HG03060 (cell line): ENCODE measurements at regions not wholly inside any gene's neighbourhood (a gene's known extent, or its start where the extent isn't known, plus 50 kb on each side); places are given as distances from the start of the nearest gene placed in this dataset.
"Not testable (repeated sequence)": the region's sequence is repeated elsewhere in the genome, so short reads cannot be mapped to it uniquely, and the experiment has no call there.

Experiments
- ATAC-seq: cut with Tn5 transposase; IDR thresholded peaks from one replicate; pipeline ENCODE4 v1.9.1; 2021; ENCODE audit warnings: low read depth, moderate number of reproducible peaks; ENCODE audit not compliant: unreplicated experiment

DNA sequence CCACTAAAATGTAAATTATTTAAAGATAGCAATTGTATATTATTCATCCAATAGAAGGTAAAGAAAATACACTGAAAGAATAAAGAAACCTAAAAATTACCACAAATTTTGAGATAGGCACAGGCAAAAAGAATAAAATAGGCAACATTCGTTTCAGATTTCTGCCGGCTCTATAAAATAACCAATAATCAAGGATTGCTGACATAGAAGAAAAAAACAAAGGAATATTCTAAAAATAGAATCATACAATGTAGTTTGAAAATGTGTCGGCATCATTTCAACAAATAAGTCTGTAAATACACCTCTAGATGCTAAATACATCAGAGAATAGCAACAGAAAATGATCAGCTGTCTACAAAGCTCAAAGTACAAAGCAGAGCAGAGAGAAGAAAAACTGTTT lies 973.3 kb downstream of the EPHA7 start:
- no peak for ATAC-seq

DNA sequence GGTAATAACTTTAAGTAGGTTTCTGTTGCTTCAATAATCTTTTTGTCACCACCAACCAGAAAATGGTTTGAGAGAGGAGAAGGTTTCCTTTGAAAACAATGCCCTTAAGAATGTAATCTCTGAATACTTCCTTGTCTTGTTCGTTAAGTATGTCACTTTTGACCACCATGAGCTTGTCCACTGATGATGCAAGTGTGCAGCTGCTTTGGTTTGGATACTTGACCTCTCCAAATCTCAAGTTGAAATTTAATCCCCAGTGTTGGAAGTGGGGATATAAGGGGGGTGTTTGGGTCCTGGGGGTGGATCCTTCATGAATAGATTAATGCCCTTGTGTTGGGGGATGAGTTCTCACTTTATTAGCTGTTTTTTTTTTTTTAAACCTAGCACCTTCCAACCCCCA lies 985.4 kb downstream of the EPHA7 start:
- no peak for ATAC-seq

DNA sequence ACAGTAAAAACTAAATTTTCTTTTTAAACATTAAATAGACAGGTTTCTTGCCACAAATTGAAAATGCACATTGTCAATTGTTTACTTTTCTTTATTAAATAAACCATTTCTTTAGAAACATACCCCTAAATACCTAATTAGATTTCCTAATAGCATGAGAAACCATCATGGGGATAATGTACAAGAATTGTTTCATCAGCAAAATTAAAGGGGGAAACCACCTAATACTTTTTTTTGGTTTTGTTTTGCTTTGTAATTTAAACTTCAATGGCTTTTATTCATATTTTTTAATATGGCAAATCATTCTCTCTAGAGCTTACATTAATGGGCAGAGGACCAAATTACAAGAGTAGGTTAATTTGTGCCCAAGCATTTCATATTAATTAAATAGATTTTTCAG lies 987.9 kb downstream of the EPHA7 start:
- ATAC-seq = no peak

DNA sequence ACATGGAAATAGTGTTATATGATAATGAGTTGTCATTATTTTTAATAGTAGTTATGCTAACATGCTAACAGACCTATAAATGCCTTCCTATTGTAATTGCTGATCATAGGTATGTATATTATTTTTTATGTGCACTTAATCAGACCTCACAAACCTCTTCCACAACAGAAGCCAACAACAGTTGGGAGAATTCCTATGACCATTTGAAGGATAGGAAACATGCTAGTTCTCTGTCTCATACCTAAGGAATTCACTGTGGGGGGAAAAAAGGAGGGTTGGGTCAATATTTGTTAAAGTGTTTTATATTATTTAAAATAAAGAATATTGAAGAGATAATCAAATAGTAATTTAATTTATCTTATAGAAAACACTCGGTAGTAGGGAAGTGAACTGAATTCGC lies 990.9 kb downstream of the EPHA7 start:
- ATAC-seq = no peak

DNA sequence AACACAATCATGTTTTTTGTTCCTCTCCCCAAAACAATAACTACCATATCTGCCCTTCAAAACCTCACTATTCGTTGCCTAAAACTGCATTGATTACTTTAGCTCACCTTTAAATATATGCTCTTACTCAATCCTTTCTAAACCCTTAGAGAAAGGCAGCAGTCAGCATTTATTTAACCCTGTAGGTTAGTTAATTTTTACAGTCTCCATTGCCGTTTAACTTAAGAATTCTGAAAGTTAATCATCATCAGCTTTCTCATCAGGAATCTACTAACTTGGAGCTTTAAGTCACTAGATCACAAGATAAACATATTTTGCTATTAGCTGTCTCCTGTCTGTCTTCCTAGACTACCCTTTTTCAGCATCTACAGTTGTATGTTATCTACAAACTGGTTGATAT lies 991.9 kb downstream of the EPHA7 start:
- ATAC-seq = no peak

DNA sequence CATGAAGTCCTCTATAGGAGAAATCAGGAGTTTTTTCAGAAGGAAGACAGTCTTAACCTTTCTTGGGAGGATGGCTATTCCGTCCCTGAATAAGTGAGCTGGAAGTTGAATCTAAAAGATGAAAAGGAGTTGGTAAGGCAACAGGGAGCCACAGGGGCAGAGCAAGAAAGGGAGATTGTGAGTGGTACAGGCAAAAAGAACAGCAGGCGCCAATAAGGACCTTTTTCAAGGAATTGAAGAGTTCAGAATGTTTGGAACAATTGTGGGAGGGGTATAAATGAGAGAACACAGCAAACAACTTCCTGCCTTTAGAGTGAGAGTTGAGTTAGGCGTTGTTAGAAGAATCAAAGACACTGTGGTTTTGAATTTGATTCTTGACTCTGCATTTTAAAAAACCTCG lies 1003.7 kb downstream of the EPHA7 start:
- ATAC-seq = no peak

DNA sequence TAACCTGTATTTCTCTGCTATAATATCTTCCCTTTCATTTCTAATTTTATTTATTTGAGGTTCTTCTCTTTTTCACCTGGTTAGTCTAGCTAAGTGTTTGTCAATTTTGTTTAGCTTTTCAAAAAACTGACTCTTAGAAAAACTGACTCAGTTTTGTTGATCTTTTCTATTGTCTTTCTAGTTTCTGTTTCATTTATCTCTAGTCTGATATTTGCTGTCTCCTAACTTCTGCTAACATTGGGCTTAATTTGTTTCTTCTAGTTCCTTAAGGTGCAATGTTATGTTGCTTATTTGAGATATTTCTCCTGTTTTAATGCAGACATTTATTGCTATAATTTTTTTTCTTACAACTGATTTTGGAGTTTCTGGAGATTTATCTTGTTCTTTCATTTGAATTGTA lies 1011.0 kb downstream of the EPHA7 start:
- ATAC-seq = no peak

DNA sequence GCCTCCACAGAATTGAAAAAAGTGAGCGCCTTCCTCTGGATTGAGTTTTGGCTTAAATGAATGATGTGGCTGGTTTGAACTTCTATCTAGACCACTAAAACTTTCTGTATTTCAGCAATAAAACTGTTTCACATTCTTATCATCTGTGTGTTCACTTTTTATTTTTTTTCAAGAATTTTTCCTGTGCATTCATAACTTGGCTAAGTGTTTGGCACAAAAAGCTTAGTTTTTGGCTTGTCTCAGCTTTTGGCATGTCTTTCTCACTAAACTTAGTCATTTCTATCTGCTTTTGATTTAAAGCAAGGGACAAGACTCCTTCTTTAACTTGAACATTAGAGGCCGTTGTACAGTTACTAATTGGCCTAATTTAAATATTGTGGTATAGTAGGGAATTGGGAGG lies 1015.1 kb downstream of the EPHA7 start:
- ATAC-seq = no peak

DNA sequence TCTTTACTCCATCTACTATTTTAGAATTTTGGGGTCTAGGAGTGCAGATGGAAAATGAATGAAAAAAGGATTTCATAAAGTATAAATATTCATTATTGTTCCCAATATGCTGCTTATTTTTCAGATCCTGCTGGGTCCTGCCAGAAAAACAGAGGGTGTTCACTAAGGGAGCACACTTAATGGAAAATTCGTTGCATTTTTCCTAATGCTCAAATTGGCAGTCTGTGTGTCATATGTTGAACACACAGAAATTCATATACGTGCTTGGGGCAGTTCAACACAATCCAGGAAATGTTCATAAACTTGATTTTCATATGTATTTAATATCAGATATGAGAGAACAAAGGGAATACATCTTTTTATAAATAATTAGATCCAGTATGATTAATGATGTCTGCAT lies 1019.4 kb downstream of the EPHA7 start:
- no peak for ATAC-seq

DNA sequence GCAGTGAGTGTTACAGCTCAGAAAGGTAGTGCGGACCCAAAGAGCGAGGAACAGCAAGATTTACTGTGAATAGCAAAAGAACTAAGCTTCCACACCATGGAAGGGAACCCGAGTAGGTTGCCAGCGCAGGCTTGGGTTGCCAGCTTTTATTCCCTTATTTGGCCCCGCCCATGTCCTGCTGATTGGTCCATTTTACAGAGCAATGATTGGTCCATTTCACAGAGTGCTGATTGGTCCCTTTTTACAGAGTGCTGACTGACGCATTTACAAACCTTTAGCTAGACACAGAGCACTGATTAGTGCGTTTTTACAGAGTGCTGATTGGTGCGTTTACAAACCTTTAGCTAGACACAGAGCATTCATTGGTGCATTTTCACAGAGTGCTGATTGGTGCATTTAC lies 1030.7 kb downstream of the EPHA7 start:
- not testable (repeated sequence) for ATAC-seq

DNA sequence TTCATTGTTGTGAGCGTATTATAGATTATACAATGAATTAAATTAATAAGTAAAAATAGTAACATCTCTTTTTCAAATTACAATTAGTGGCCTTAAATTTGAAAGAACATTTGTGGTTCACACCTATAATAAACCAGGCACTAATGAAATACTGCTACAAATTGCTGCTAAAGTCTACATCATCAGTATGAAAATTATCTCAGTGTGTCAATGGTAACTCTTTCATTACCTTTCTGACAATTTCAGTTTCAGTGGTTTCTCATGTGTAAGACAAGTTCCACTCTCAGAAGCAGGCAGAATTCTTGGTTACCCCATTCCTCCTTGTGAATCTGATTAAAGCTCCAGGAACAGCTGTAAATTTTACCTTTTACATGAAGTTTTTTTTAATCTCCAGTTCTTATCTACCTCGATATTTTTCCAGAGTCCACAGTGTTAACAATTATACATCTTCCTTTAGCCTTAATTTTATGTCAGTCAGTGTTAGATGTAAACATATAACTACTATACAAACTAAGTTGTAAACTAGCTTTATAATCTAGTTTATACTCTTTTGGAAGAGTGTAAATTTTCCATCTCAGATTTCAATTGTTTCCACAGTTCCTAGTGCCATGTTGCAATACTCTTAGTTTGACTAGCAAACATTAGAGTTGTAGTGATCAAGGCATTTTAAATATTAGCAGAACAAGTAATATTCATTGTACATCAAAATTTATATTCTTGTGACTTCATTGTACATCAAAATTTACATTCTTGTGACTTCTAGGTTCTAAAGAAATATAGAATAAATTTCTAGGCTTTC lies 1038.4 kb downstream of the EPHA7 start:
- no peak for ATAC-seq

DNA sequence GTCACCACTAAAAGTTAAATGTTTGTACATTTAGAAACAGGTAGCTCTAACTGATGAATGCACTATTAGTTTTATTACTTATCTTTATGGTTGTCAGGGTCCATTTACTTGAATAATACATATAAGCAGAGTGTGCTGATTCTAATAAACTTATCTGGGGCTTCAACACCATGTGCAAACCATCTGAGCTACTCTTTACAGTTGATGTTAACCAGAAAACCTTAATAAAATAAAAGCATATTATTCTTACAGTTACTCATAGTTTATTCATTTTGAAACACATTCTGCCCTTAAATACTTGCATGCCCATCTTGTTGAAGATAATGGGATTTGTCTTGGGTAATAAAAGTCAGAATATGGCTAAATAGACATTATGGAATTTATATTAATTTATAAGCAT lies 1042.2 kb downstream of the EPHA7 start:
- ATAC-seq = no peak

DNA sequence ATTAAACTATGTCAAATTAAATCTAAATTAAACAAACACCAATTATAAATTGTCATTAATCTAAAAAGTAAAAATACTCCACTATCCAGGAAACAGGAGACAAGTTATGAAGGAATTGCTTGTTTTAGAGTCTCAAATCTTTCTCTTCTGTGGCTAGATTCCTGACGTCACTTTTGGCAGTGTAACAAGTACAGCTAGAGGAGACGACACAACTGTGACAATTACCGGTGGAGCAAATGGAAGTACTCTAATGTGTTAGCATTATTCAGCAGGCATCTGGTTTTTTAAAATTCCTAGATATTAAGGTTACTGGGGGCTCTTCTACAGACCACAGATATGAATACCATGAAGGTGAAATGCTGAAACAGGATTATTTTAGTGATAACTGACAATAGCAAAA lies 1042.7 kb downstream of the EPHA7 start:
- no peak for ATAC-seq

DNA sequence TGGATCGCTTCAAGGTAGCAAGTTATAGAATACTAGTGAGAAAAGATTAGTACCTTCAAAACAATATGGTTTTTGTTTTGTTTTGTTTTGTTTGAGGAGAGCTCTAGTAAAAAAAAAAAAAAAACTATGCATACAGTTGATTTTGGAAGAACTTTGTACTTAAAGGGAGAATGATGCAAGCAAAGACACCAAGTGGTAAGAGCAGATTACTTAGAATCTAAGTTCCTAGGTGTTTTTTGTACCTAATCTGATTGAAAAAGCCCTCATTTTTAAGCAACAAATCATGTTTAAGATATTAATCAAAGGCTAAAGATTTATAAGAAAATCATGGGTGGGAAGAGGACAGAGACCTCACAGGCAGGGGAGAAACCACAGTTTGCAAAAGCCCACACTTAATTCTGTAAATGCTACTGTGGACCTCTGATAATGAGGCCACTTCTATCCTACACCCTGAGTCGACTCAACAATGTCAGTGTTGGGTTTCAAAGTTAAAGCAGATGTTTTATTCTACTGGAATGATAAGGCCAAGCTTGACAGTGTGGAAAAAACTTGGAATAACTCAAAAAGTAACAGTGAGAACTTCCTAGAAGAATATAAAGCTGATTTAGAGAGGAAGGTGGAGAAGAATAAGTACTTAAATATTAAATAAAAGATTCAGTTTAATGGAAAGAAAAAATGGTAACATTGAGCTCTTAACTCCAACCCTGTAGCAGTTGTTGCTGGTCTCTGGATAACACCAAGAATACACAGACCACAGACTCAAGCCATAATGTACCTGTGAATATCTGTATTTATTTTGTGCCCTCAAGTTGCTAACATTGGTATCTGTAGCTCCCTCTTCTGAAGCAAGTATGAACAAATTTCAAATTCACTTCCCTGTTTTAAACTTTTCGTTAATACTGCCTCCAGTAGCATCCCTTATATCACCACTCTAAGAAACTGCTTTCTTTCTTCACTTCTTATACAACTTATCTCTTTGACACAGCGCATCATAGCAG lies 1047.8 kb downstream of the EPHA7 start:
- ATAC-seq = no peak

DNA sequence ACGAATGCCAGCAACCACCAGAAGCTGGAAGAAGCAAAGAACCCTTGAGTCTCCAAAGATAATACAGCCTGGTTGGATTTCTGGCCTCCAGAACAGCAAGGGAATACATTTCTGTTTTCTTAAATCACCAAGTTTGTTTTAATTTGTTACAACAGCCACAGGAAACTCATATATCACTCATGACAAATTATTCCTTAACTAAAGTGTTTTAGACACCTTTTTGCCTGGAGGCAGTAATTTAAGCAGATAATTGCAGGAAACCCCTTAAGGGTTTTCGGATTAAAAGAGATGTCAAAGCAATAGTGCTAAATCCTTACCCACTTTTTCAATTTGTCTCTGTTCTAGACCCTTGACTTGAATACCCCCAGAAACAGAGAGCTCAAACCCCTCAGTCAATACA lies 1050.0 kb downstream of the EPHA7 start:
- ATAC-seq = no peak

DNA sequence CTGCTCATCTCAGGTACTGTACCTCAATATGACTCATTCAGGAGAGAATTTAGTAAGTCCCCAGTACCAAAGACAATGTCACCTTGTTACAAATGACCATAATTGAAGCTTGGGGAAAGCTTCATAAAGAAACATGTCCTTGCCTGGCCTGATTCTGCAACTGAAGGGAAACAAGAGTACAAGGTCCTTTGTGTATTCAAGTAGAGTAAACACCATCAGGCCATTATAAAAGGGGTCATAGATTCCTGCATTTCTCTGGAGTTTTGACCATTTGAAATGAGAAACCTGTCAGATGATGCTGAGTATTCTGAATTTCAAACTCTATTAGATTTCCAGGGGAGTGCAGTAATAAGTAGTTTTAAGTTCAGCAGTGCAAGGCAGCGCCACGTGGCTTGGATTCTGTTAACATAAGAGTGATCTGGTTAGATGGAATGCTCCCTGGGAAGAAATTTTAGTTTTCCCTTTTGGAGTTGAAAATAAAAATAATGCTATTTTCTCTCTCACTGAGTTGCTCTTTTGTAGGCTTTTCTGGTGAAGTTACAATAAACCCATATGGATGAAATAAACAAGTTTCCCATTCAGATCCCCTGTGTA lies 1054.3 kb downstream of the EPHA7 start:
- no peak for ATAC-seq

DNA sequence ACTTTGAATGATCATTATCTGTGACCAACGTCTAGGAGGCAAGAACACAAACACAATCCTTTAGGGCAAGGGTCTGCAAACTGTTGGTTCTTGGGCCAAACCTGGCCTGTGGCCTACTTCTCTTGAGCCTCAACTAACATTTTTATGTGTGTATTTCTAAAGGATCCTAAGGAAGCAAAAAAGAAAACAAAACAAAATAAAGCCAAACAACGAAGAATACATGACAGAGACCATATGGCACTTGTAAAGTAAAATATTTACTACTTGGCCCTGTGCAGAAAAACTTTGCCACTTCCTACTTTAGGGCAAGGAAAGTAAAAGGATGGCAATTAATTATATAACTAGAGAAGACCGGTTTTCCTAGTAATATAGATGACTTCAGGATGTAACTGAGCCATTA lies 1056.2 kb downstream of the EPHA7 start:
- ATAC-seq = no peak

DNA sequence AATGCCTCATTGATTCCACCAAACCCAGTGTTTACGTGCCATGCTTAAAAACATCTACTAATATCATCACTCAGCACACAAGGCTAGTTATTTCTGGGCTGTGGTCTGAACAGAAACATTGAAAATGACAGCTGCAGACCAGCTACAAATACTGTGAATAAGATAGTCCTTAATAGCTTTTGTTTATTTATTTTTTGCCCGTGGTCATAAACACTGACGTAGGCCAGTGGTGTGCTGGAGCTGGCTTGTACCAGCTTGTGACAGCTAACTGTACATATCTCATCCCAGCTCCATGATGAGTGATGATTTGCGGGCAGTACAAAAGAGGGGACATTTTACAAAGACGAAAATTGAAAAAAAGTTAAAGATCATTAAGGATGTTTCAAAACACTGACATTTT lies 1057.0 kb downstream of the EPHA7 start:
- ATAC-seq = no peak

DNA sequence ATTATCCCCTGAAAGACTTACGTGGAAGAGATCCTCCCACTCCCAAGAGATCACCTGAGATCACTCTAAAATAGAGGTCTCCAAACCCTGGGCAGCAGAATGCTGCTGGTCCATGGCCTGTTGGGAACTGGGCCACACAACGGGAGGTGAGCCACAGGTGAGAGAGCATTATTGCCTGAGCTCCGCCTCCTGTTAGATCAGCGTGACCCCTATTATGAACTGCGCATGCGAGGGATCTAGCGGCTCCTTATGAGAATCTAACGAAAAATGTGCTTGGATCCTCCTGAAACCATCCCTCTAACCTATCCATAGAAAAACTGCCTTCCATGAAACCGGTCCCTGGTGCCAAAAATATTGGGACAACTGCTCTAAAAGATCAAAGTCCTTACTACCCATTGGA lies 1057.4 kb downstream of the EPHA7 start:
- no peak for ATAC-seq

DNA sequence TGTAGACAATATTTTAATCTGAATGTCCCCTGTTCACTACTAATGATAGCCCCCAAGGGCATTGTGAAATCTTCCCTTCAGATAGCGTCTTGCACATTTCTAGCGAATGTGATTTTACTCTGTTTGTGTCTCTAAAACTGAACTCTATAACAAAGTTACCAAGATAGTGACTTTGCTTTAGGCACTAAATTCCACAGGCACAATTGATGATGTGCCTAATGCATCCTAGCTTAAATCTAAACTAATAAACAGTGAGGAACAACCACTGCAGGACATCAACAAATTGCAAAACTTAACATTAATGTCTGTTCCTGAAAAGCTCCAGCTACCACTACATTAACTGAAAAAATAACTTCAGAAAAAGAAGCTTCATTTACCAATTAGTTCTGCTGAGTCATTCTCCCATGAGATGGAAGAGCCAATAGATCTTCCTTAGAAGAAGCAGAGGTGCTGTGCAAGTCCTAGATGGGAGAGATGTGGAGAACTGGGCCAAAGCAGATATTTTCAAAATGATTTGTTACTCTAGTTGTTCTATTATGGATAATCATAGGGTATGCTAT lies 1065.0 kb downstream of the EPHA7 start:
- ATAC-seq = no peak

DNA sequence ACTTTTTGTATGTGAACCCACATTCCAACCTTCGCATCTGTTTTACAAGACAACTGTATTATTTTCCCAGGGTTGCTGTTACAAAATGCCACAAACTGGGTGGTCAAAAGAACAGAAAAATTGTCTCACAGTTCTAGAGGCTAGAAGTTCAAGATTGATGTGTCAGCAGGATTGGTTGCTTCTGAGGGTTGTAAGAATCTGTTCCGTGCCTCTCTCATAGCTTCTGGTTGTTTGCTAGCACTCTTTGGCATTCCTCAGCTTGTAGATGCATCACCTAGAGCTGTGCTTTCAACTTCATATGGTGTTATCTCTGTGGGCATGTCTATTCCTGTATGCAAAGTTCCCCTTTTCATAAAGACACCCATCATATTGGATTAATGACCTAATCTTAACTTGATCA lies 1067.2 kb downstream of the EPHA7 start:
- ATAC-seq = no peak
